ENCODE measurements at regions not wholly inside any gene's neighbourhood (a gene's known extent, or its start where the extent isn't known, plus 50 kb on each side); places are given as distances from the start of the nearest gene placed in this dataset.

DNA sequence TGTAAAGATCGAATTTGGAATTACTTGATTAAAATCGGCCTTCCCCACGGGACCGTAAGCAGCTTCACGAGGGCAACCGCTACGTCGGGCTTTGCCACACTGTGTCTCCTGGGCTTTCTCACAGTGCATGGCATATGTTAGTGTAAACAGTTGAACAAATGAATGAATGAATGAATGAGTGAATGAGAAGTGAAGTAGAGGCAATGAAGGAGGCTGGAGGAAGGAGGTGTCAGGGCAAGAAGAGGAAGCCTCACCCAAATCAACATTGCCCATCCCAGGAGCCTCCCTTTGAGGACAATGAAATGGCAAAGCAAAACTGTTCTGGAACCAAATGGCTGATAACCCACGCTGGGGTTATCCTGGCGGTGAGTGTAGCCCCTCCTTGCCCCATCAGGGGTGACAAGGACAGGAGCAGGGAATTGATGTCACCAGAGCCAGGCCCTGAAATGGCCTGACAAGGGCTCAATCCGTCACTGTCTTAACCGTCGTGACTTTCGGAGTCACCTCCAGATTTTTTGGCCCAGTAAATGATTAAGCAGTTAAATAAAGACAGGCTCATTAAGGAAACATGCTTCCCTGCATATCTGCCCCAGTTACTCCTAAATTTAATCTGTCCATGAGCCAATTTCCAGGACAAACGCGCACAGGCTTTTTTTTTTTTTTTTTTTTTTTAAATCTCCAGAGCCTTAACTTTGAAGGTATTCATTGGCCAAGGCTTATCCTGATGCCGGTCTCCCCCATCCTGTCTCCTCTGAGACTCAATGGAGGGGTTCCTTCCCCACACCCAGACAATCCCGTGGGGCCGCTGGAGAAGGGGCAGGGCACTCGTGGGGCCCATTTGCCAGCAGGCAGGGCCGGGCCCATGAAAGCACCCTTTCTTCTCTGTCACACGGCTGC, 88.4 kb upstream of the BOD1 start:
- no peaks in the 10 kb centered on the region for H3K36me3 Mint-ChIP-seq
- H3K4me3 Mint-ChIP-seq: no peak overlapping the region
- no peaks in the 10 kb centered on the region for H3K27me3 Mint-ChIP-seq
- H3K4me1 Mint-ChIP-seq (ENCODE audit: unreplicated experiment): peaks cover 22% of the 10 kb centered on the region
- no peak for DNase-seq (ENCODE audit: extremely low spot score, unreplicated experiment)
- TF ChIP-seq, protein P1, sequence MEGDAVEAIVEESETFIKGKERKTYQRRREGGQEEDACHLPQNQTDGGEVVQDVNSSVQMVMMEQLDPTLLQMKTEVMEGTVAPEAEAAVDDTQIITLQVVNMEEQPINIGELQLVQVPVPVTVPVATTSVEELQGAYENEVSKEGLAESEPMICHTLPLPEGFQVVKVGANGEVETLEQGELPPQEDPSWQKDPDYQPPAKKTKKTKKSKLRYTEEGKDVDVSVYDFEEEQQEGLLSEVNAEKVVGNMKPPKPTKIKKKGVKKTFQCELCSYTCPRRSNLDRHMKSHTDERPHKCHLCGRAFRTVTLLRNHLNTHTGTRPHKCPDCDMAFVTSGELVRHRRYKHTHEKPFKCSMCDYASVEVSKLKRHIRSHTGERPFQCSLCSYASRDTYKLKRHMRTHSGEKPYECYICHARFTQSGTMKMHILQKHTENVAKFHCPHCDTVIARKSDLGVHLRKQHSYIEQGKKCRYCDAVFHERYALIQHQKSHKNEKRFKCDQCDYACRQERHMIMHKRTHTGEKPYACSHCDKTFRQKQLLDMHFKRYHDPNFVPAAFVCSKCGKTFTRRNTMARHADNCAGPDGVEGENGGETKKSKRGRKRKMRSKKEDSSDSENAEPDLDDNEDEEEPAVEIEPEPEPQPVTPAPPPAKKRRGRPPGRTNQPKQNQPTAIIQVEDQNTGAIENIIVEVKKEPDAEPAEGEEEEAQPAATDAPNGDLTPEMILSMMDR (conservative IDR thresholded peaks at IDR 0.05): no peak
- H3K27ac Mint-ChIP-seq: no peak overlapping the region
- no peaks in the 10 kb centered on the region for H3K9me3 Mint-ChIP-seq

- no peak for DNase-seq (ENCODE audit: extremely low spot score, unreplicated experiment)
- Mint-ChIP-seq H3K27me3 (no peaks in the 10 kb centered on the region), H3K4me1 (ENCODE audit: unreplicated experiment) (peaks cover 22% of the 10 kb centered on the region), H3K36me3 (no peaks in the 10 kb centered on the region), H3K9me3 (no peaks in the 10 kb centered on the region), H3K4me3 (no peak overlapping the region), H3K27ac (no peak overlapping the region)
- TF ChIP-seq, protein P1 (conservative IDR thresholded peaks at IDR 0.05): no peak
Observed at GRCh38 chr5:173705512-173706044, 89.1 kb upstream of the BOD1 start.

DNA sequence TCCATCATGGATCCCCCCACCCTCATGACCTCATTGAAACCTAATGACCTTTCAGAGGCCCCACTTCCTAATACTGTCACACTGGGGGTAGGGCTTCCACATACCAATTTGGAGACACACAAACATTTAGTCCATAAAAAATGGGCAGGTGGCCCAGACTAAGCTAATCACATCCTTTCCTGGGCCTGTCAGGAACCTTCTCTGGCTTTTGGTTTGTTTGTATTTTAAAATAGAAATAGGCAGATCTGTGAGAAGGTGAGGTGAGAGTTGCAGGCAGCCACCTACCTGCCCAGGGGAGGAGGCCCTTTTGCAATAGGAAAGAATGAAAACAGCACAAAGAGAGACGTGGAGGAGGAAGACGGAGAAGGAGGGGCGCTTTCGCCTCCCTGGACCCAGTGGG, 90.2 kb upstream of the BOD1 start:
- H3K9me3 Mint-ChIP-seq: no peaks in the 10 kb centered on the region
- H3K27ac Mint-ChIP-seq: no peak overlapping the region
- no peaks in the 10 kb centered on the region for H3K27me3 Mint-ChIP-seq
- H3K4me1 Mint-ChIP-seq (ENCODE audit: unreplicated experiment): peaks cover 22% of the 10 kb centered on the region
- no peak for DNase-seq (ENCODE audit: extremely low spot score, unreplicated experiment)
- TF ChIP-seq, protein P1 (conservative IDR thresholded peaks at IDR 0.05): no peak
- no peaks in the 10 kb centered on the region for H3K36me3 Mint-ChIP-seq
- no peak overlapping the region for H3K4me3 Mint-ChIP-seq

DNA sequence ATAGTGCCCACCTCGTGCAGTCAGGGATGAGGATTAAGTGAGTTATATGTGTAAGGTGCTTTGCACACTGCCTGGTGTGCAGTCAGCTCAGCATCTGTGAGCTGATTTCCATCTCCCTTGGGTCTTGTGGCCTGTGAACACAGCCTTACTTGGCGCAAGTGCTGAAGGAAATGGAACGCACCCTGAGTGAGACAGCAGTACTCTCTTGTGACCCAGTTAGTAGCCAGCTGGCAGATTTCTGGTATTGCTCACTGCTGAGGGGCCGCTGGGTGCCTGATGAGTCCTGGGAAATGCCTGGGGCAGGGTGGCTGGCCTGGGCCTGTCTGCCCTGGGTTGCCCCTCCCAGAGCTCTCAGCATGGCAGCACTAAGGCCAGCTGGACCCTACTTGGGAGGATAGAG, 90.9 kb upstream of the BOD1 start:
- TF ChIP-seq, protein P1 (conservative IDR thresholded peaks at IDR 0.05): no peak
- no peaks in the 10 kb centered on the region for H3K36me3 Mint-ChIP-seq
- peaks cover 27% of the 10 kb centered on the region for H3K4me1 Mint-ChIP-seq (ENCODE audit: unreplicated experiment)
- H3K27me3 Mint-ChIP-seq: no peaks in the 10 kb centered on the region
- H3K27ac Mint-ChIP-seq: no peak overlapping the region
- no peaks in the 10 kb centered on the region for H3K9me3 Mint-ChIP-seq
- H3K4me3 Mint-ChIP-seq: no peak overlapping the region
- no peak for DNase-seq (ENCODE audit: extremely low spot score, unreplicated experiment)

DNA sequence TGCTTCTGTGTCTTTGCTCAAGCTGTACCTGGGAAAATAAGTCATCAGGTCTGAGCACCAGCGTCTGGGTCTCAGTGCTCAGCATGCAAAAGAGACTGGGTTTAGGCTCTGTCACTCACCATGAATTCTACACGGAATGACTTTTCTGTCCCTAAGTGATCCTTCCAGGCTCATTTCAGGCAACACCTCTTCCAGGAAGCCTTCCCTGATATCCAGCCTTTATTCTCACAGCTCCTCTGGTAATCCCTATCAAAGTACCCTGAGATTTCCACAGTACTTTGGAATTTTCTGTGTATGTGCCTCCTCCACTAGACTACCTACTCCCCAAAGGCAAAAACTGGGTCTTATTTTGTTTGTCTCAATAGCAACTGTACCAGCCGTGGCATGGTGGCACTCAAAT, 92.7 kb upstream of the BOD1 start:
- no peak overlapping the region for H3K4me3 Mint-ChIP-seq
- H3K27ac Mint-ChIP-seq: no peak overlapping the region

More for the DNA sequence above, 92.7 kb upstream of the BOD1 start:
- TF ChIP-seq, protein P1 (conservative IDR thresholded peaks at IDR 0.05): no peak
- Mint-ChIP-seq H3K9me3 (no peaks in the 10 kb centered on the region), H3K36me3 (no peaks in the 10 kb centered on the region), H3K4me1 (ENCODE audit: unreplicated experiment) (peaks cover 33% of the 10 kb centered on the region), H3K27me3 (peaks cover 4% of the 10 kb centered on the region)
- DNase-seq (ENCODE audit: extremely low spot score, unreplicated experiment): no peak
